ENCODE measurements at regions not wholly inside any gene's neighbourhood (a gene's known extent, or its start where the extent isn't known, plus 50 kb on each side); places are given as distances from the start of the nearest gene placed in this dataset.

GRCh38 chr2:2527148-2527547 is 196.1 kb upstream of the MYT1L start:
- Histone ChIP-seq H3K79me2 (ENCODE audit: insufficient read depth, low read length) (no peaks in the 10 kb centered on the region), H3K4me2 (ENCODE audit: low read length) (no peak overlapping the region), H3K4me1 (ENCODE audit: insufficient read depth, low read length, severe bottlenecking) (no peaks in the 10 kb centered on the region), H3K27me3 (ENCODE audit: insufficient read depth, low read length) (no peaks in the 10 kb centered on the region), H4K20me1 (ENCODE audit: insufficient read depth, low read length) (no peaks in the 10 kb centered on the region), H3F3A (ENCODE audit: insufficient read depth, low read length) (no peaks in the 10 kb centered on the region), H2AFZ (ENCODE audit: low read length) (no peak overlapping the region), H3K9ac (ENCODE audit: low read length) (no peak overlapping the region), H3K9me2 (ENCODE audit: low read depth, low read length) (no peaks in the 10 kb centered on the region), H3K27ac (ENCODE audit: low read depth, low read length, poor library complexity, severe bottlenecking) (no peak overlapping the region), H3K9me3 (ENCODE audit: low read length) (no peaks in the 10 kb centered on the region), H3K4me3 (ENCODE audit: low read depth, low read length, poor library complexity, severe bottlenecking) (no peak overlapping the region), H3K36me3 (ENCODE audit: insufficient read depth, low read length) (no peaks in the 10 kb centered on the region)
- TF ChIP-seq CTCF (IDR thresholded peaks at IDR 0.05; ENCODE audit: low read length) (no peak), EZH2 (IDR thresholded peaks at IDR 0.05; ENCODE audit: borderline replicate concordance, low read length) (no peak)

- no peaks in the 10 kb centered on the region for H3K36me3 ChIP-seq (ENCODE audit: insufficient read depth, low read length)
- H3F3A ChIP-seq (ENCODE audit: insufficient read depth, low read length): no peaks in the 10 kb centered on the region
- H3K4me3 ChIP-seq (ENCODE audit: low read depth, low read length, poor library complexity, severe bottlenecking): no peak overlapping the region
- H3K27me3 ChIP-seq (ENCODE audit: insufficient read depth, low read length): no peaks in the 10 kb centered on the region
- no peaks in the 10 kb centered on the region for H3K4me1 ChIP-seq (ENCODE audit: insufficient read depth, low read length, severe bottlenecking)
- no peak for TF ChIP-seq CTCF (IDR thresholded peaks at IDR 0.05; ENCODE audit: low read length)
- no peak for TF ChIP-seq EZH2 (IDR thresholded peaks at IDR 0.05; ENCODE audit: borderline replicate concordance, low read length)
- no peak overlapping the region for H3K9ac ChIP-seq (ENCODE audit: low read length)
- no peak overlapping the region for H3K4me2 ChIP-seq (ENCODE audit: low read length)
- H3K9me2 ChIP-seq (ENCODE audit: low read depth, low read length): no peaks in the 10 kb centered on the region
- H3K9me3 ChIP-seq (ENCODE audit: low read length): no peaks in the 10 kb centered on the region
- H4K20me1 ChIP-seq (ENCODE audit: insufficient read depth, low read length): no peaks in the 10 kb centered on the region
- no peaks in the 10 kb centered on the region for H3K79me2 ChIP-seq (ENCODE audit: insufficient read depth, low read length)
- H3K27ac ChIP-seq (ENCODE audit: low read depth, low read length, poor library complexity, severe bottlenecking): no peak overlapping the region
- no peak overlapping the region for H2AFZ ChIP-seq (ENCODE audit: low read length)
Measured at GRCh38 chr2:2524348-2524941, 193.4 kb upstream of the MYT1L start.

- no peaks in the 10 kb centered on the region for H3K36me3 ChIP-seq (ENCODE audit: insufficient read depth, low read length)
- no peaks in the 10 kb centered on the region for H3K9me2 ChIP-seq (ENCODE audit: low read depth, low read length)
- no peaks in the 10 kb centered on the region for H3K79me2 ChIP-seq (ENCODE audit: insufficient read depth, low read length)
- no peak overlapping the region for H2AFZ ChIP-seq (ENCODE audit: low read length)
- no peak overlapping the region for H3K9ac ChIP-seq (ENCODE audit: low read length)
- H3F3A ChIP-seq (ENCODE audit: insufficient read depth, low read length): no peaks in the 10 kb centered on the region
- H3K4me3 ChIP-seq (ENCODE audit: low read depth, low read length, poor library complexity, severe bottlenecking): no peak overlapping the region
- H3K9me3 ChIP-seq (ENCODE audit: low read length): no peaks in the 10 kb centered on the region
- H3K27me3 ChIP-seq (ENCODE audit: insufficient read depth, low read length): no peaks in the 10 kb centered on the region
- H3K4me2 ChIP-seq (ENCODE audit: low read length): no peak overlapping the region
- TF ChIP-seq EZH2 (IDR thresholded peaks at IDR 0.05; ENCODE audit: borderline replicate concordance, low read length) (no peak), CTCF (IDR thresholded peaks at IDR 0.05; ENCODE audit: low read length) (no peak)
- H4K20me1 ChIP-seq (ENCODE audit: insufficient read depth, low read length): no peaks in the 10 kb centered on the region
- H3K4me1 ChIP-seq (ENCODE audit: insufficient read depth, low read length, severe bottlenecking): no peaks in the 10 kb centered on the region
- no peak overlapping the region for H3K27ac ChIP-seq (ENCODE audit: low read depth, low read length, poor library complexity, severe bottlenecking)
Measured at GRCh38 chr2:2523461-2524347, 192.6 kb upstream of the MYT1L start.
